K562 (cell line): ENCODE measurements at regions not wholly inside any gene's neighbourhood (a gene's known extent, or its start where the extent isn't known, plus 50 kb on each side); places are given as distances from the start of the nearest gene placed in this dataset.

Experiments used
- CTCF ChIP-seq, 3 experiments: IDR thresholded peaks in 2 of 3; conservative IDR thresholded peaks in 1 of 3; 2 replicates each; pipeline ENCODE4 v1.5.1; 2011 to 2012; ENCODE audit warnings: low read length in 3 of 3, mild to moderate bottlenecking in 3 of 3, control low read depth in 2 of 3, improper control_type of control experiment in 1 of 3, inconsistent platforms in 1 of 3, low read depth in 1 of 3, mixed read lengths in 1 of 3, moderate library complexity in 1 of 3; ENCODE audit not compliant: insufficient read depth in 2 of 3
- ETV6 ChIP-seq, 3 experiments: fragments of 150-350 bp in 1 of 3; sonication (generic) in 1 of 3; formaldehyde crosslinking in 1 of 3; IDR thresholded peaks; 2 replicates each; pipeline versions ENCODE4 v1.6.1 to v1.8.0; 2014 to 2022; ENCODE audit warnings: borderline replicate concordance in 2 of 3, low read depth in 2 of 3, antibody characterized with exemption in 1 of 3, low read length in 1 of 3, mild to moderate bottlenecking in 1 of 3, missing genetic modification reagents in 1 of 3
- FOXP1 ChIP-seq: sonication (generic); formaldehyde crosslinking; IDR thresholded peaks from 2 replicates; pipeline ENCODE4 v1.8.0; 2022; ENCODE audit warnings: mild to moderate bottlenecking, missing genetic modification reagents
- MAX ChIP-seq: sonication (generic); formaldehyde crosslinking; IDR thresholded peaks from 2 replicates; pipeline ENCODE4 v1.9.0; 2022; ENCODE audit warnings: mild to moderate bottlenecking, missing genetic modification reagents
- POLR2A ChIP-seq: fragments of 450-650 bp; conservative IDR thresholded peaks from 2 replicates; pipeline ENCODE4 v1.6.1; 2016
- TBP ChIP-seq: optimal IDR thresholded peaks from 2 replicates; pipeline ENCODE3; 2011; ENCODE audit warnings: low read depth, low read length, improper control_type of control experiment
- XRCC3 ChIP-seq: fragments of 450-650 bp; IDR thresholded peaks from 2 replicates; pipeline ENCODE4 v1.6.1; 2017; ENCODE audit warnings: mild to moderate bottlenecking, moderate library complexity
- ZBTB33 ChIP-seq: sonication (generic); formaldehyde crosslinking; IDR thresholded peaks from 2 replicates; pipeline ENCODE4 v1.8.1; 2023; ENCODE audit warnings: mild to moderate bottlenecking, missing genetic modification reagents
- ZNF143 ChIP-seq: sonication (generic); formaldehyde crosslinking; IDR thresholded peaks from 2 replicates; pipeline ENCODE4 v1.9.0; 2022; ENCODE audit warnings: mild to moderate bottlenecking, missing genetic modification reagents
- TF ChIP-seq, protein P1 (sequence below): fragments of 250-450 bp; sonication (Bioruptor Pico); IDR thresholded peaks from 2 replicates; pipeline ENCODE4 v1.4.0; 2020; ENCODE audit warnings: mild to moderate bottlenecking, moderate library complexity
- TF ChIP-seq, protein P2 (sequence below): fragments of 250-450 bp; sonication (Bioruptor Pico); IDR thresholded peaks from 2 replicates; pipeline ENCODE4 v1.5.0; 2020; ENCODE audit warnings: mild to moderate bottlenecking, borderline replicate concordance

GRCh38 chr6:118708055-118708454, 56.7 kb upstream of the CEP85L start:
- no peak for TF ChIP-seq ZNF143 (CRISPR knock-in tag)
- no peak for TF ChIP-seq FOXP1 (CRISPR knock-in tag)
- TF ChIP-seq, protein P1, sequence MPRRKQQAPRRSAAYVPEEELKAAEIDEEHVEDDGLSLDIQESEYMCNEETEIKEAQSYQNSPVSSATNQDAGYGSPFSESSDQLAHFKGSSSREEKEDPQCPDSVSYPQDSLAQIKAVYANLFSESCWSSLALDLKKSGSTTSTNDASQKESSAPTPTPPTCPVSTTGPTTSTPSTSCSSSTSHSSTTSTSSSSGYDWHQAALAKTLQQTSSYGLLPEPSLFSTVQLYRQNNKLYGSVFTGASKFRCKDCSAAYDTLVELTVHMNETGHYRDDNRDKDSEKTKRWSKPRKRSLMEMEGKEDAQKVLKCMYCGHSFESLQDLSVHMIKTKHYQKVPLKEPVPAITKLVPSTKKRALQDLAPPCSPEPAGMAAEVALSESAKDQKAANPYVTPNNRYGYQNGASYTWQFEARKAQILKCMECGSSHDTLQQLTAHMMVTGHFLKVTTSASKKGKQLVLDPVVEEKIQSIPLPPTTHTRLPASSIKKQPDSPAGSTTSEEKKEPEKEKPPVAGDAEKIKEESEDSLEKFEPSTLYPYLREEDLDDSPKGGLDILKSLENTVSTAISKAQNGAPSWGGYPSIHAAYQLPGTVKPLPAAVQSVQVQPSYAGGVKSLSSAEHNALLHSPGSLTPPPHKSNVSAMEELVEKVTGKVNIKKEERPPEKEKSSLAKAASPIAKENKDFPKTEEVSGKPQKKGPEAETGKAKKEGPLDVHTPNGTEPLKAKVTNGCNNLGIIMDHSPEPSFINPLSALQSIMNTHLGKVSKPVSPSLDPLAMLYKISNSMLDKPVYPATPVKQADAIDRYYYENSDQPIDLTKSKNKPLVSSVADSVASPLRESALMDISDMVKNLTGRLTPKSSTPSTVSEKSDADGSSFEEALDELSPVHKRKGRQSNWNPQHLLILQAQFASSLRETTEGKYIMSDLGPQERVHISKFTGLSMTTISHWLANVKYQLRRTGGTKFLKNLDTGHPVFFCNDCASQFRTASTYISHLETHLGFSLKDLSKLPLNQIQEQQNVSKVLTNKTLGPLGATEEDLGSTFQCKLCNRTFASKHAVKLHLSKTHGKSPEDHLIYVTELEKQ (CRISPR knock-in tag), result no peak
- no peak for TF ChIP-seq XRCC3
- no peak for TF ChIP-seq MAX (CRISPR knock-in tag)
- TF ChIP-seq ETV6 (IDR thresholded peaks at IDR 0.05; ENCODE audit: borderline replicate concordance in 1 of 2, low read depth in 2 of 2, low read length in 1 of 2), result no peak
- TF ChIP-seq ETV6 (CRISPR knock-in tag; IDR thresholded peaks at IDR 0.05; ENCODE audit: borderline replicate concordance), result no peak
- TF ChIP-seq POLR2A, result 0 out of 2 replicates have a peak, but pooled peaks have one; percentile 31
- TF ChIP-seq, protein P2, sequence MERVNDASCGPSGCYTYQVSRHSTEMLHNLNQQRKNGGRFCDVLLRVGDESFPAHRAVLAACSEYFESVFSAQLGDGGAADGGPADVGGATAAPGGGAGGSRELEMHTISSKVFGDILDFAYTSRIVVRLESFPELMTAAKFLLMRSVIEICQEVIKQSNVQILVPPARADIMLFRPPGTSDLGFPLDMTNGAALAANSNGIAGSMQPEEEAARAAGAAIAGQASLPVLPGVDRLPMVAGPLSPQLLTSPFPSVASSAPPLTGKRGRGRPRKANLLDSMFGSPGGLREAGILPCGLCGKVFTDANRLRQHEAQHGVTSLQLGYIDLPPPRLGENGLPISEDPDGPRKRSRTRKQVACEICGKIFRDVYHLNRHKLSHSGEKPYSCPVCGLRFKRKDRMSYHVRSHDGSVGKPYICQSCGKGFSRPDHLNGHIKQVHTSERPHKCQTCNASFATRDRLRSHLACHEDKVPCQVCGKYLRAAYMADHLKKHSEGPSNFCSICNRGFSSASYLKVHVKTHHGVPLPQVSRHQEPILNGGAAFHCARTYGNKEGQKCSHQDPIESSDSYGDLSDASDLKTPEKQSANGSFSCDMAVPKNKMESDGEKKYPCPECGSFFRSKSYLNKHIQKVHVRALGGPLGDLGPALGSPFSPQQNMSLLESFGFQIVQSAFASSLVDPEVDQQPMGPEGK (CRISPR knock-in tag), result no peak
- no peak for TF ChIP-seq CTCF (IDR thresholded peaks at IDR 0.05 in 2 of 3, conservative IDR thresholded peaks at IDR 0.05 in 1 of 3; ENCODE audit: insufficient read depth in 2 of 3, low read depth in 1 of 3, low read length in 3 of 3)
- no peak for TF ChIP-seq ZBTB33 (CRISPR knock-in tag)
- TF ChIP-seq TBP, result no peak
